Fibroblast of villous mesenchyme (primary cell): ENCODE measurements at regions not wholly inside any gene's neighbourhood (a gene's known extent, or its start where the extent isn't known, plus 50 kb on each side); places are given as distances from the start of the nearest gene placed in this dataset.

Experiments used
- DNase-seq: peaks from one replicate; pipeline ENCODE4 v3.0.0-alpha.2; 2010; ENCODE audit warnings: low read depth
- H3K4me3 ChIP-seq: 2 replicates; pipeline ENCODE4 v1.5.1; 2011; ENCODE audit warnings: low read depth, mild to moderate bottlenecking, low read length
- CTCF ChIP-seq: IDR thresholded peaks from 2 replicates; pipeline ENCODE4 v1.5.1; 2012; ENCODE audit warnings: low read depth, mild to moderate bottlenecking, low read length; ENCODE audit not compliant: insufficient read depth

GRCh38 chr6:21332077-21332476 is 261.5 kb upstream of the SOX4 start:
- no peak overlapping the region for H3K4me3 ChIP-seq
- DNase-seq, result no peak
- no peak for TF ChIP-seq CTCF

GRCh38 chr6:21332660-21333059 is 260.9 kb upstream of the SOX4 start:
- no peak for DNase-seq
- H3K4me3 ChIP-seq, result no peak overlapping the region
- no peak for TF ChIP-seq CTCF

- no peak for TF ChIP-seq CTCF
- no peak for DNase-seq
These were observed 259.8 kb upstream of the SOX4 start for GRCh38 chr6:21333715-21334114.

GRCh38 chr6:21334651-21335050 is 258.9 kb upstream of the SOX4 start:
- no peak overlapping the region for H3K4me3 ChIP-seq
- TF ChIP-seq CTCF, result no peak
- DNase-seq, result no peak

More at GRCh38 chr6:21333715-21334114, 259.8 kb upstream of the SOX4 start:
- H3K4me3 ChIP-seq, result no peak overlapping the region

GRCh38 chr6:21335591-21335990 is 258.0 kb upstream of the SOX4 start:
- no peak overlapping the region for H3K4me3 ChIP-seq

GRCh38 chr6:21337263-21337662 is 256.3 kb upstream of the SOX4 start:
- H3K4me3 ChIP-seq, result no peak overlapping the region
- no peak for DNase-seq
- TF ChIP-seq CTCF, result no peak

More at GRCh38 chr6:21335591-21335990, 258.0 kb upstream of the SOX4 start:
- no peak for DNase-seq
- TF ChIP-seq CTCF, result no peak

GRCh38 chr6:21340573-21340972 is 253.0 kb upstream of the SOX4 start:
- TF ChIP-seq CTCF, result no peak
- DNase-seq, result no peak
- H3K4me3 ChIP-seq, result no peak overlapping the region
